K562 (cell line): ENCODE measurements at regions not wholly inside any gene's neighbourhood (a gene's known extent, or its start where the extent isn't known, plus 50 kb on each side); places are given as distances from the start of the nearest gene placed in this dataset.

Experiments used
- CBX8 ChIP-seq: fragments of 200-600 bp; sonication (generic); IDR thresholded peaks from 2 replicates; pipeline ENCODE4 v1.6.1; 2012; ENCODE audit warnings: borderline replicate concordance, mixed run types, low read depth, mild to moderate bottlenecking, moderate library complexity, mixed read lengths, low read length, control low read depth, inconsistent platforms; ENCODE audit not compliant: poor library complexity, severe bottlenecking; ENCODE audit errors: extremely low read depth
- E4F1 ChIP-seq: fragments of 250-450 bp; sonication (Bioruptor Pico); IDR thresholded peaks from 2 replicates; pipeline ENCODE4 v1.5.0; 2021; ENCODE audit warnings: mild to moderate bottlenecking, borderline replicate concordance
- ZC3H11A ChIP-seq: IDR thresholded peaks from 2 replicates; pipeline ENCODE4 v1.6.1; 2012; ENCODE audit warnings: low read depth, low read length, improper control_type of control experiment
- ZNF174 ChIP-seq: fragments of 250-450 bp; sonication (Bioruptor Pico); IDR thresholded peaks from 2 replicates; pipeline ENCODE4 v1.4.0; 2020; ENCODE audit warnings: mild to moderate bottlenecking
- TF ChIP-seq, protein P1 (sequence below), 2 experiments: IDR thresholded peaks in 1 of 2; conservative IDR thresholded peaks in 1 of 2; 2 replicates each; pipeline ENCODE4 v1.6.1; 2016; ENCODE audit warnings: low read depth in 2 of 2, mild to moderate bottlenecking in 1 of 2, missing compliant biosample characterization in 1 of 2, missing genetic modification characterization in 1 of 2, moderate library complexity in 1 of 2
- TF ChIP-seq, protein P2 (sequence below), 3 experiments: fragments of 200-800 bp in 1 of 3; fragments of 250-450 bp in 1 of 3; fragments of 450-650 bp in 1 of 3; sonication (Bioruptor Pico) in 1 of 3; sonication (Bioruptor generic) in 1 of 3; formaldehyde crosslinking in 1 of 3; IDR thresholded peaks; 2 replicates each; pipeline versions ENCODE4 v1.6.1 to v1.8.0; 2016 to 2022; ENCODE audit warnings: mild to moderate bottlenecking in 2 of 3, missing genetic modification characterization in 2 of 3, missing compliant biosample characterization in 1 of 3, moderate library complexity in 1 of 3
- TF ChIP-seq, protein P3 (sequence below), 2 experiments: fragments of 150-350 bp in 1 of 2; IDR thresholded peaks; 2 replicates each; pipeline ENCODE4 v1.6.1; 2012 to 2016; ENCODE audit warnings: low read depth in 2 of 2, low read length in 2 of 2, mild to moderate bottlenecking in 1 of 2, moderate library complexity in 1 of 2
- TF ChIP-seq, protein P4 (sequence below): fragments of 250-450 bp; sonication (Bioruptor Pico); IDR thresholded peaks from 2 replicates; pipeline ENCODE4 v1.9.0; 2021; ENCODE audit warnings: mild to moderate bottlenecking, inconsistent platforms

DNA sequence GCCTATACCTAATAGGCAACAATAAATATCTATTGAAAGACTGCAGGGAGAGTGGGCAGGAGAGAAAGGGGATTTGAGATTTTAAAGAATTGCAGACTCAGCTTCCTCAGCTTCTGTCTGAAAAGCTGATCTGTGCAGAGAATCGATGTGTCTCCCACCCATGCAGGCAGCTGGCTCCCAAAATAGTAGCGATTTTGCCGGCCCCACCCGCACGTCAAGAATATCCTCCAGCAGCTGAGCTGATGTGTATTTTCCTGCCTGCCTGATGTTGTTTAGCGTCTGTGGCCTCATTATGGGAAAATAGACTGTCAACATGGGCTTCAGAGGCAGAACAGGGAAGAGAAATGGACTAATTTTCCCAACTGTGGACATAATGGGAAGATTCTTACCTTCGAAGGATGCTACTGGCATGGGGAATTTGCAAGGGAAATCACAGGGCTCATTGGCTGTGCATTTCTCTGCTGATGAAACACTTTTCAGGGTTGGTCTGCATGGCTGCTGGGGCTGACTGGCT is 699.8 kb downstream of the PTPRU start (continued):
- TF ChIP-seq, protein P1, sequence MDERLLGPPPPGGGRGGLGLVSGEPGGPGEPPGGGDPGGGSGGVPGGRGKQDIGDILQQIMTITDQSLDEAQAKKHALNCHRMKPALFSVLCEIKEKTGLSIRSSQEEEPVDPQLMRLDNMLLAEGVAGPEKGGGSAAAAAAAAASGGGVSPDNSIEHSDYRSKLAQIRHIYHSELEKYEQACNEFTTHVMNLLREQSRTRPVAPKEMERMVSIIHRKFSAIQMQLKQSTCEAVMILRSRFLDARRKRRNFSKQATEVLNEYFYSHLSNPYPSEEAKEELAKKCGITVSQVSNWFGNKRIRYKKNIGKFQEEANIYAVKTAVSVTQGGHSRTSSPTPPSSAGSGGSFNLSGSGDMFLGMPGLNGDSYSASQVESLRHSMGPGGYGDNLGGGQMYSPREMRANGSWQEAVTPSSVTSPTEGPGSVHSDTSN (CRISPR knock-in tag; IDR thresholded peaks at IDR 0.05; ENCODE audit: low read depth) = no peak
- TF ChIP-seq, protein P1 (tag; conservative IDR thresholded peaks at IDR 0.05; ENCODE audit: low read depth) = no peak
- TF ChIP-seq ZNF174 (CRISPR knock-in tag) (no peak), ZC3H11A (no peak), CBX8 (no peak), E4F1 (CRISPR knock-in tag) (no peak)
- TF ChIP-seq, protein P2, sequence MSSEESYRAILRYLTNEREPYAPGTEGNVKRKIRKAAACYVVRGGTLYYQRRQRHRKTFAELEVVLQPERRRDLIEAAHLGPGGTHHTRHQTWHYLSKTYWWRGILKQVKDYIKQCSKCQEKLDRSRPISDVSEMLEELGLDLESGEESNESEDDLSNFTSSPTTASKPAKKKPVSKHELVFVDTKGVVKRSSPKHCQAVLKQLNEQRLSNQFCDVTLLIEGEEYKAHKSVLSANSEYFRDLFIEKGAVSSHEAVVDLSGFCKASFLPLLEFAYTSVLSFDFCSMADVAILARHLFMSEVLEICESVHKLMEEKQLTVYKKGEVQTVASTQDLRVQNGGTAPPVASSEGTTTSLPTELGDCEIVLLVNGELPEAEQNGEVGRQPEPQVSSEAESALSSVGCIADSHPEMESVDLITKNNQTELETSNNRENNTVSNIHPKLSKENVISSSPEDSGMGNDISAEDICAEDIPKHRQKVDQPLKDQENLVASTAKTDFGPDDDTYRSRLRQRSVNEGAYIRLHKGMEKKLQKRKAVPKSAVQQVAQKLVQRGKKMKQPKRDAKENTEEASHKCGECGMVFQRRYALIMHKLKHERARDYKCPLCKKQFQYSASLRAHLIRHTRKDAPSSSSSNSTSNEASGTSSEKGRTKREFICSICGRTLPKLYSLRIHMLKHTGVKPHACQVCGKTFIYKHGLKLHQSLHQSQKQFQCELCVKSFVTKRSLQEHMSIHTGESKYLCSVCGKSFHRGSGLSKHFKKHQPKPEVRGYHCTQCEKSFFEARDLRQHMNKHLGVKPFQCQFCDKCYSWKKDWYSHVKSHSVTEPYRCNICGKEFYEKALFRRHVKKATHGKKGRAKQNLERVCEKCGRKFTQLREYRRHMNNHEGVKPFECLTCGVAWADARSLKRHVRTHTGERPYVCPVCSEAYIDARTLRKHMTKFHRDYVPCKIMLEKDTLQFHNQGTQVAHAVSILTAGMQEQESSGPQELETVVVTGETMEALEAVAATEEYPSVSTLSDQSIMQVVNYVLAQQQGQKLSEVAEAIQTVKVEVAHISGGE (CRISPR knock-in tag; IDR thresholded peaks at IDR 0.05) = no peak
- TF ChIP-seq, protein P3, sequence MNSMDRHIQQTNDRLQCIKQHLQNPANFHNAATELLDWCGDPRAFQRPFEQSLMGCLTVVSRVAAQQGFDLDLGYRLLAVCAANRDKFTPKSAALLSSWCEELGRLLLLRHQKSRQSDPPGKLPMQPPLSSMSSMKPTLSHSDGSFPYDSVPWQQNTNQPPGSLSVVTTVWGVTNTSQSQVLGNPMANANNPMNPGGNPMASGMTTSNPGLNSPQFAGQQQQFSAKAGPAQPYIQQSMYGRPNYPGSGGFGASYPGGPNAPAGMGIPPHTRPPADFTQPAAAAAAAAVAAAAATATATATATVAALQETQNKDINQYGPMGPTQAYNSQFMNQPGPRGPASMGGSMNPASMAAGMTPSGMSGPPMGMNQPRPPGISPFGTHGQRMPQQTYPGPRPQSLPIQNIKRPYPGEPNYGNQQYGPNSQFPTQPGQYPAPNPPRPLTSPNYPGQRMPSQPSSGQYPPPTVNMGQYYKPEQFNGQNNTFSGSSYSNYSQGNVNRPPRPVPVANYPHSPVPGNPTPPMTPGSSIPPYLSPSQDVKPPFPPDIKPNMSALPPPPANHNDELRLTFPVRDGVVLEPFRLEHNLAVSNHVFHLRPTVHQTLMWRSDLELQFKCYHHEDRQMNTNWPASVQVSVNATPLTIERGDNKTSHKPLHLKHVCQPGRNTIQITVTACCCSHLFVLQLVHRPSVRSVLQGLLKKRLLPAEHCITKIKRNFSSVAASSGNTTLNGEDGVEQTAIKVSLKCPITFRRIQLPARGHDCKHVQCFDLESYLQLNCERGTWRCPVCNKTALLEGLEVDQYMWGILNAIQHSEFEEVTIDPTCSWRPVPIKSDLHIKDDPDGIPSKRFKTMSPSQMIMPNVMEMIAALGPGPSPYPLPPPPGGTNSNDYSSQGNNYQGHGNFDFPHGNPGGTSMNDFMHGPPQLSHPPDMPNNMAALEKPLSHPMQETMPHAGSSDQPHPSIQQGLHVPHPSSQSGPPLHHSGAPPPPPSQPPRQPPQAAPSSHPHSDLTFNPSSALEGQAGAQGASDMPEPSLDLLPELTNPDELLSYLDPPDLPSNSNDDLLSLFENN (IDR thresholded peaks at IDR 0.05; ENCODE audit: low read depth in 2 of 2, low read length in 2 of 2) = no peak
- TF ChIP-seq, protein P4, sequence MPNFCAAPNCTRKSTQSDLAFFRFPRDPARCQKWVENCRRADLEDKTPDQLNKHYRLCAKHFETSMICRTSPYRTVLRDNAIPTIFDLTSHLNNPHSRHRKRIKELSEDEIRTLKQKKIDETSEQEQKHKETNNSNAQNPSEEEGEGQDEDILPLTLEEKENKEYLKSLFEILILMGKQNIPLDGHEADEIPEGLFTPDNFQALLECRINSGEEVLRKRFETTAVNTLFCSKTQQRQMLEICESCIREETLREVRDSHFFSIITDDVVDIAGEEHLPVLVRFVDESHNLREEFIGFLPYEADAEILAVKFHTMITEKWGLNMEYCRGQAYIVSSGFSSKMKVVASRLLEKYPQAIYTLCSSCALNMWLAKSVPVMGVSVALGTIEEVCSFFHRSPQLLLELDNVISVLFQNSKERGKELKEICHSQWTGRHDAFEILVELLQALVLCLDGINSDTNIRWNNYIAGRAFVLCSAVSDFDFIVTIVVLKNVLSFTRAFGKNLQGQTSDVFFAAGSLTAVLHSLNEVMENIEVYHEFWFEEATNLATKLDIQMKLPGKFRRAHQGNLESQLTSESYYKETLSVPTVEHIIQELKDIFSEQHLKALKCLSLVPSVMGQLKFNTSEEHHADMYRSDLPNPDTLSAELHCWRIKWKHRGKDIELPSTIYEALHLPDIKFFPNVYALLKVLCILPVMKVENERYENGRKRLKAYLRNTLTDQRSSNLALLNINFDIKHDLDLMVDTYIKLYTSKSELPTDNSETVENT = no peak
